Panc1 (cell line): ENCODE measurements at regions not wholly inside any gene's neighbourhood (a gene's known extent, or its start where the extent isn't known, plus 50 kb on each side); places are given as distances from the start of the nearest gene placed in this dataset.

Experiments used
- ATAC-seq: fragments of 200-7000 bp; cut with Tn5 transposase; 2 replicates; pipeline ENCODE4 v1.9.1; 2020; ENCODE audit warnings: mild to moderate bottlenecking, moderate library complexity
- BruUV-seq: library from RNA; stranded (reverse); fragments of 400-500 nt; replicated peaks from 2 replicates; lab custom pipeline; 2021; lab: Mats Ljungman, UMichigan
- CTCF ChIA-PET: fragments of 300-600 bp; sonication (Branson Sonifier 250); formaldehyde crosslinking; loops from one replicate; lab custom pipeline; 2022; ENCODE audit warnings: antibody characterized with exemption; lab: Charles Lee
- POLR2A ChIA-PET: fragments of 300-600 bp; sonication (Branson Sonifier 250); formaldehyde crosslinking; loops from one replicate; lab custom pipeline; 2022; ENCODE audit warnings: antibody characterized with exemption; lab: Charles Lee
- DNase-seq: peaks from one replicate; pipeline ENCODE4 v3.0.0-alpha.2; 2010; ENCODE audit warnings: low read depth, low spot score
- H3K27ac ChIP-seq: 2 replicates; pipeline ENCODE4 v1.5.1; 2011; ENCODE audit warnings: mild to moderate bottlenecking, low read length, inconsistent platforms
- H3K27me3 ChIP-seq: fragments of 200-500 bp; sonication (Bioruptor generic); 2 replicates; pipeline ENCODE4 v1.6.0; 2014; ENCODE audit warnings: low read length, inconsistent platforms; ENCODE audit not compliant: control insufficient read depth, insufficient read depth
- H3K36me3 ChIP-seq: fragments of 200-500 bp; sonication (Bioruptor generic); 2 replicates; pipeline ENCODE4 v1.5.1; 2014; ENCODE audit warnings: inconsistent platforms, mild to moderate bottlenecking, low read length, moderate library complexity; ENCODE audit not compliant: control insufficient read depth, insufficient read depth
- H3K4me1 ChIP-seq: 2 replicates; pipeline ENCODE4 v1.5.1; 2011; ENCODE audit warnings: inconsistent platforms, mild to moderate bottlenecking, low read length, moderate library complexity; ENCODE audit not compliant: control insufficient read depth, insufficient read depth
- H3K4me3 ChIP-seq, 2 experiments: 2 replicates each; pipeline ENCODE4 v1.5.1; 2011 to 2012; ENCODE audit warnings: low read depth in 2 of 2, low read length in 2 of 2, mild to moderate bottlenecking in 2 of 2, inconsistent platforms in 1 of 2, moderate library complexity in 1 of 2
- H3K9me3 ChIP-seq: fragments of 200-500 bp; sonication (Bioruptor generic); 2 replicates; pipeline ENCODE4 v1.5.1; 2014; ENCODE audit warnings: low read depth, mild to moderate bottlenecking, inconsistent platforms, low read length, moderate library complexity; ENCODE audit not compliant: control insufficient read depth, insufficient read depth
- POLR2AphosphoS5 ChIP-seq: IDR thresholded peaks from 2 replicates; pipeline ENCODE4 v1.6.1; 2012; ENCODE audit warnings: mild to moderate bottlenecking, low read depth, low read length, moderate library complexity
- SIN3A ChIP-seq: IDR thresholded peaks from 2 replicates; pipeline ENCODE4 v1.6.1; 2012; ENCODE audit warnings: low read depth, mild to moderate bottlenecking, low read length, moderate library complexity, borderline replicate concordance; ENCODE audit not compliant: insufficient read depth
- TCF7L2 ChIP-seq: IDR thresholded peaks from 2 replicates; pipeline ENCODE4 v1.6.1; 2011; ENCODE audit warnings: mild to moderate bottlenecking, low read depth, low read length, inconsistent platforms
- in situ Hi-C: cut with HindIII; loops from 2 replicates; pipeline ENCODE4 v1.10.0; 2016; ENCODE audit warnings: low sequenced_read_pairs, low pct_unique_long_range_greater_than_20kb
- intact Hi-C: fragments of 100-400 bp; cut with micrococcal nuclease; formaldehyde crosslinking; loops from one replicate; pipeline ENCODE4 v1.10.0; 2022; ENCODE audit not compliant: unreplicated experiment
- TF ChIP-seq, protein P1 (sequence below), 2 experiments: IDR thresholded peaks; 2 replicates each; pipeline ENCODE4 v1.6.1; 2011 to 2012; ENCODE audit warnings: low read depth in 2 of 2, control low read depth in 1 of 2, low read length in 1 of 2, mild to moderate bottlenecking in 1 of 2, moderate library complexity in 1 of 2; ENCODE audit not compliant: insufficient read depth in 1 of 2
- TF ChIP-seq, protein P2 (sequence below): fragments of 450-650 bp; IDR thresholded peaks from 2 replicates; pipeline ENCODE4 v1.5.1; 2017; ENCODE audit warnings: mild to moderate bottlenecking

DNA sequence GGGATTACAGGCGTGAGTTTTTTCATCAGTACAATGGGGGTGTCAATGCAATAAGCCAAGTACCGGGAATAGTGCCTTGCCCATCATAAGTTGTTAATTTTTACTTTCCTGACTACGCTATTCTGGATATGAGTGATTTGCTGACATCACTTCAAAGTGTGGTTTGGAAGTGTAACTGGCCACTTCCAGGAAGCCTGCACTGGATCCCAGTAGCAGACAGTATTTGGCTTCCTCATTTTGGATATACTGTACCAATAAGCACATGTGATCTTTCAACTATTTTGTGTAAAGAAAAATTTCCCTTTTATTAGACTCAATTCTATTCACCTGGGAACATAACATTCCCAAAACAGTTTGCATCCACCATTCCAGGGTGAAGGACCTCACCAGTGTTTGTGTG is 417.7 kb upstream of the KLF4 start:
- intact Hi-C loops: no loop called here
- Histone ChIP-seq H3K36me3 (no peaks in the 10 kb centered on the region), H3K27ac (no peak overlapping the region), H3K27me3 (no peaks in the 10 kb centered on the region), H3K4me3 (no peak overlapping the region), H3K4me1 (no peaks in the 10 kb centered on the region), H3K9me3 (no peaks in the 10 kb centered on the region)
- TF ChIP-seq, protein P1, sequence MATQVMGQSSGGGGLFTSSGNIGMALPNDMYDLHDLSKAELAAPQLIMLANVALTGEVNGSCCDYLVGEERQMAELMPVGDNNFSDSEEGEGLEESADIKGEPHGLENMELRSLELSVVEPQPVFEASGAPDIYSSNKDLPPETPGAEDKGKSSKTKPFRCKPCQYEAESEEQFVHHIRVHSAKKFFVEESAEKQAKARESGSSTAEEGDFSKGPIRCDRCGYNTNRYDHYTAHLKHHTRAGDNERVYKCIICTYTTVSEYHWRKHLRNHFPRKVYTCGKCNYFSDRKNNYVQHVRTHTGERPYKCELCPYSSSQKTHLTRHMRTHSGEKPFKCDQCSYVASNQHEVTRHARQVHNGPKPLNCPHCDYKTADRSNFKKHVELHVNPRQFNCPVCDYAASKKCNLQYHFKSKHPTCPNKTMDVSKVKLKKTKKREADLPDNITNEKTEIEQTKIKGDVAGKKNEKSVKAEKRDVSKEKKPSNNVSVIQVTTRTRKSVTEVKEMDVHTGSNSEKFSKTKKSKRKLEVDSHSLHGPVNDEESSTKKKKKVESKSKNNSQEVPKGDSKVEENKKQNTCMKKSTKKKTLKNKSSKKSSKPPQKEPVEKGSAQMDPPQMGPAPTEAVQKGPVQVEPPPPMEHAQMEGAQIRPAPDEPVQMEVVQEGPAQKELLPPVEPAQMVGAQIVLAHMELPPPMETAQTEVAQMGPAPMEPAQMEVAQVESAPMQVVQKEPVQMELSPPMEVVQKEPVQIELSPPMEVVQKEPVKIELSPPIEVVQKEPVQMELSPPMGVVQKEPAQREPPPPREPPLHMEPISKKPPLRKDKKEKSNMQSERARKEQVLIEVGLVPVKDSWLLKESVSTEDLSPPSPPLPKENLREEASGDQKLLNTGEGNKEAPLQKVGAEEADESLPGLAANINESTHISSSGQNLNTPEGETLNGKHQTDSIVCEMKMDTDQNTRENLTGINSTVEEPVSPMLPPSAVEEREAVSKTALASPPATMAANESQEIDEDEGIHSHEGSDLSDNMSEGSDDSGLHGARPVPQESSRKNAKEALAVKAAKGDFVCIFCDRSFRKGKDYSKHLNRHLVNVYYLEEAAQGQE (IDR thresholded peaks at IDR 0.05; ENCODE audit: insufficient read depth in 1 of 2, low read depth in 2 of 2, low read length in 1 of 2): no peak
- no peak for TF ChIP-seq POLR2AphosphoS5
- no peak for TF ChIP-seq SIN3A
- TF ChIP-seq TCF7L2: no peak
- TF ChIP-seq, protein P2, sequence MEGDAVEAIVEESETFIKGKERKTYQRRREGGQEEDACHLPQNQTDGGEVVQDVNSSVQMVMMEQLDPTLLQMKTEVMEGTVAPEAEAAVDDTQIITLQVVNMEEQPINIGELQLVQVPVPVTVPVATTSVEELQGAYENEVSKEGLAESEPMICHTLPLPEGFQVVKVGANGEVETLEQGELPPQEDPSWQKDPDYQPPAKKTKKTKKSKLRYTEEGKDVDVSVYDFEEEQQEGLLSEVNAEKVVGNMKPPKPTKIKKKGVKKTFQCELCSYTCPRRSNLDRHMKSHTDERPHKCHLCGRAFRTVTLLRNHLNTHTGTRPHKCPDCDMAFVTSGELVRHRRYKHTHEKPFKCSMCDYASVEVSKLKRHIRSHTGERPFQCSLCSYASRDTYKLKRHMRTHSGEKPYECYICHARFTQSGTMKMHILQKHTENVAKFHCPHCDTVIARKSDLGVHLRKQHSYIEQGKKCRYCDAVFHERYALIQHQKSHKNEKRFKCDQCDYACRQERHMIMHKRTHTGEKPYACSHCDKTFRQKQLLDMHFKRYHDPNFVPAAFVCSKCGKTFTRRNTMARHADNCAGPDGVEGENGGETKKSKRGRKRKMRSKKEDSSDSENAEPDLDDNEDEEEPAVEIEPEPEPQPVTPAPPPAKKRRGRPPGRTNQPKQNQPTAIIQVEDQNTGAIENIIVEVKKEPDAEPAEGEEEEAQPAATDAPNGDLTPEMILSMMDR: no peak
- ATAC-seq (no peak), DNase-seq (no peak)
- in situ Hi-C loops: no loop called here
- no TSS peak for BruUV-seq
- ChIA-PET POLR2A (no interaction called here), CTCF (no interaction called here)

DNA sequence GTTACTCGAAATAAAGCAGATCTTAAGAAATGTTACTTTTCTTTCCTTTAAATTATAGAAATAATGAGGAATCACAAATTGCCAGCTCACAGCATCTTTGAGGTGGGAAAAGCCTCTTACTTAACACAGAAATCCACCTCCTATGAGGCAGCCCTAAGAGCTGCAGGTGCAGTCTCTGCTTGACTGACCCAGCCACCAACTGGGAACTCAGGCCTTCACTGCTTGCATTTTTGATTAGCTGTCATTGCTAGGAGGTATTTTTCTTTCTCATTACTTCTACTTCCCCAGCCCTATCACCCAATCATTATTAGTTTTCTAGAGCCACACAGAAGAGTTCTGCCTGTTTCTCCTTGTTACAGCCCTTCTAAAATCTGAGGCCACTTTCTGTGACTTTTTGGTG is 416.5 kb upstream of the KLF4 start:
- CTCF ChIA-PET: interaction anchor here (0.7 kb wide), 1 partner anchor 8 kb away, joined by 7 read pairs; no protein-coding TSS in a partner anchor
- Histone ChIP-seq H3K36me3 (no peaks in the 10 kb centered on the region), H3K4me3 (no peak overlapping the region), H3K9me3 (no peaks in the 10 kb centered on the region), H3K4me1 (no peaks in the 10 kb centered on the region), H3K27ac (no peak overlapping the region), H3K27me3 (no peaks in the 10 kb centered on the region)
- intact Hi-C loops: no loop called here
- DNase-seq (no peak), ATAC-seq (no peak)
- BruUV-seq: no TSS peak
- POLR2A ChIA-PET: no interaction called here
- in situ Hi-C loops: no loop called here
- TF ChIP-seq, protein P2: no peak
- TF ChIP-seq, protein P1 (IDR thresholded peaks at IDR 0.05; ENCODE audit: insufficient read depth in 1 of 2, low read depth in 2 of 2, low read length in 1 of 2): no peak
- TF ChIP-seq SIN3A (no peak), TCF7L2 (no peak), POLR2AphosphoS5 (no peak)
